ENCODE measurements at regions not wholly inside any gene's neighbourhood (a gene's known extent, or its start where the extent isn't known, plus 50 kb on each side); places are given as distances from the start of the nearest gene placed in this dataset.
A peak's percentile ranks its signal among the peaks of the same experiment; 100 is the strongest.

- WGBS, 2 donors (ENCODE audit: low coverage in 1 of 2): 55 to 90% methylated on average over 3 to 7 of the region's 10 CpGs
- Histone ChIP-seq H3K27me3 (no peaks in the 10 kb centered on the region), H3K9me3 (no peaks in the 10 kb centered on the region), H3K36me3 (no peaks in the 10 kb centered on the region), H3K4me1 (peaks cover 0 to 46% (median 12%) of the 10 kb centered on the region in 3 donors), H3K27ac (peak overlapping the region in 3 of 4 donors; percentile 22 to 45 (median 27)), H3K4me3 (peak overlapping the region in 1 of 2 donors; percentile 35)
- TF ChIP-seq POLR2A (IDR thresholded peaks at IDR 0.05): no peak
- no peak for TF ChIP-seq EP300 (IDR thresholded peaks at IDR 0.05)
- no peak for TF ChIP-seq CTCF (IDR thresholded peaks at IDR 0.05)
- no peak for TF ChIP-seq POLR2AphosphoS5 (IDR thresholded peaks at IDR 0.05)
- peak; percentile 11 for ATAC-seq
Measured at GRCh38 chr17:27380551-27380950, 75.7 kb upstream of the KSR1 start.

- H3K9me3 ChIP-seq: no peaks in the 10 kb centered on the region
- no peaks in the 10 kb centered on the region for H3K27me3 ChIP-seq
- H3K4me3 ChIP-seq: no peak overlapping the region
- H3K4me1 ChIP-seq: peaks cover 0 to 46% (median 12%) of the 10 kb centered on the region in 3 donors
- ATAC-seq: peak; percentile 51
- no peaks in the 10 kb centered on the region for H3K36me3 ChIP-seq
- H3K27ac ChIP-seq: no peak overlapping the region
- TF ChIP-seq EP300 (IDR thresholded peaks at IDR 0.05) (no peak), CTCF (IDR thresholded peaks at IDR 0.05) (peak in 3 of 4 experiments; percentile 52 to 79 (median 71))
- WGBS, 2 donors (ENCODE audit: low coverage in 1 of 2): 51% methylated on average over 2 of the region's 22 CpGs; no CpG with 5 or more reads in 1 of the 2 donors
Measured at GRCh38 chr17:27381007-27381501, 75.2 kb upstream of the KSR1 start.

DNA sequence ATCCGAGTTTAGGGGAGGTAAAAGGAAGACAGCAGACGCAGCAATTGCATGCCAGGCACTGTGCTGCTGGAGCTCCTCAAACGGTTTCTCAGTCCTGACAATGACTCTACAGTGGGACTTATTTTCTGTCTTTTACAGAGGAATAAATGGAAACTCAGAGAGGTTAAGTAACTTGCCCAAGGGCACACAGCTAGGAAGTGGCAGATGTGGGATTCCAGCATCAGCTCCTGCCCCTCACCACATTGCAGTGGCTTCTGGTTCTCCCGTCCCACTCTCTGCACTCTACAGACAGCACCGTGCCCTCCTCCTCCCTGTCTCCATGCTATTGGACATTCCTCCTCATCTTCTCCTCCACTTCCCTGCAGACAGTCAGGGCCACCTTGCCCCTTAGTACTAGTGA is 74.2 kb upstream of the KSR1 start:
- H3K27me3 ChIP-seq: no peaks in the 10 kb centered on the region
- 85 to 91% methylated on average over 4 to 5 of the region's 5 CpGs for WGBS, 2 donors (ENCODE audit: low coverage in 1 of 2)
- H3K9me3 ChIP-seq: no peaks in the 10 kb centered on the region
- H3K36me3 ChIP-seq: no peaks in the 10 kb centered on the region
- no peak overlapping the region for H3K27ac ChIP-seq
- TF ChIP-seq EP300 (IDR thresholded peaks at IDR 0.05): no peak
- TF ChIP-seq POLR2A (IDR thresholded peaks at IDR 0.05): no peak
- no peak for TF ChIP-seq POLR2AphosphoS5 (IDR thresholded peaks at IDR 0.05)
- TF ChIP-seq CTCF (IDR thresholded peaks at IDR 0.05): no peak
- no peak for ATAC-seq
- H3K4me3 ChIP-seq: no peak overlapping the region
- peaks cover 0 to 46% (median 12%) of the 10 kb centered on the region in 3 donors for H3K4me1 ChIP-seq

DNA sequence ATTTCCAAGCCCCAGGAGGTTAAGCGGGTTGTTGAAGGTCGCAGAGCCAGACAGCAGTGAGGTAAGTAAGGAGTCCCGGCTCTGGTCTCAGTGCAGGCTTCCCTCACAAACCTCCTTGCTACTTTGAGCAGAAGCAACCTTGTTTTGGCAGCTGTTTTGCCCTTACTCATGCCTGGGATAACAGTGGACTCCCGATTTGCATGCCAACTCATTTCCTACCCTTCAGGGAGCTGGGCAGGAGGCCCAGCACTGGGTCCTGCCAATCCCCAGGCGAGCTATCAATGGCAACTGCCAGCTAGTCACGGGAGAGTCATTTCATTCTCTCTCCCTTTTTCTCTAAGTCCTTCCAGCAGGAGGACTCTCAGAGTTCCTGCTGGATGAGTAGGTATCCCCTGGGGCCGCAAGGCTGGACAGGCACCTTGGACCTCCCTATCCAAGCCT is 72.0 kb upstream of the KSR1 start:
- TF ChIP-seq POLR2AphosphoS5 (IDR thresholded peaks at IDR 0.05) (peak; percentile 56), CTCF (IDR thresholded peaks at IDR 0.05) (no peak), POLR2A (IDR thresholded peaks at IDR 0.05) (no peak), EP300 (IDR thresholded peaks at IDR 0.05) (no peak)
- peak; percentile 74 for ATAC-seq
- Histone ChIP-seq H3K36me3 (no peaks in the 10 kb centered on the region), H3K27ac (no peak overlapping the region), H3K9me3 (no peaks in the 10 kb centered on the region), H3K4me1 (peaks cover 0 to 32% (median 12%) of the 10 kb centered on the region in 3 donors), H3K4me3 (no peak overlapping the region), H3K27me3 (no peaks in the 10 kb centered on the region)
- 6 to 13% methylated on average over 2 to 6 of the region's 7 CpGs for WGBS, 2 donors (ENCODE audit: low coverage in 1 of 2)

DNA sequence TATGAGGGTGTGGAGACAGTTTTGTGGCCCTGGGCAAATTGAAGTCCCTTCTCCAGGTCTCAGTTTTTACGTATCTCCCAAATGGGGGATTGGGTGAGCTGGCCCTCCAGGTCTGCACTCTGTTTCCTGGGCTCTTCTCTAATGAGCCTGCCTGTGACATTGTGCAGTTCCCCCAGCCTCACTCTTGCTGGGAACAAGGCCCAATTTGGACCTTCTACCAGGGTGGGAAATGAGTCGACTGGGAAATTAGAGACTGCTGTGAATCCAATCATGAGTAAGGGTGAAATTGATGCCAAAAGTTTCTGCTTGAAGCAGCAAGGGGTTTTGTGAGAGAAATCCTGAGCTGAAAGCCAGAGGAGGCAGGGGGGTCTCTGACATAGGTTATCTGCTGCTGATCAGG is 71.5 kb upstream of the KSR1 start:
- Histone ChIP-seq H3K27ac (no peak overlapping the region), H3K4me1 (peaks cover 0 to 29% (median 12%) of the 10 kb centered on the region in 3 donors), H3K27me3 (no peaks in the 10 kb centered on the region), H3K36me3 (no peaks in the 10 kb centered on the region), H3K4me3 (no peak overlapping the region), H3K9me3 (no peaks in the 10 kb centered on the region)
- 50% methylated on average over 2 of the region's 2 CpGs; no CpG with 5 or more reads in 1 of the 2 donors for WGBS, 2 donors (ENCODE audit: low coverage in 1 of 2)
- no peak for ATAC-seq
- no peak for TF ChIP-seq CTCF (IDR thresholded peaks at IDR 0.05)
- no peak for TF ChIP-seq EP300 (IDR thresholded peaks at IDR 0.05)
- no peak for TF ChIP-seq POLR2A (IDR thresholded peaks at IDR 0.05)
- no peak for TF ChIP-seq POLR2AphosphoS5 (IDR thresholded peaks at IDR 0.05)

Measured in gastroesophageal sphincter (tissue), 4 donors.